ENCODE measurements at regions not wholly inside any gene's neighbourhood (a gene's known extent, or its start where the extent isn't known, plus 50 kb on each side); places are given as distances from the start of the nearest gene placed in this dataset.

- TF ChIP-seq GATA1 (IDR thresholded peaks at IDR 0.05; ENCODE audit: low read depth, low read length) = no peak
- no peak for TF ChIP-seq POLR2A (IDR thresholded peaks at IDR 0.05; ENCODE audit: low read length)
These were observed 194.8 kb downstream of the LRRC70 start for GRCh38 chr5:62773460-62773859.
